ENCODE measurements at regions not wholly inside any gene's neighbourhood (a gene's known extent, or its start where the extent isn't known, plus 50 kb on each side); places are given as distances from the start of the nearest gene placed in this dataset.
"Not testable (repeated sequence)": the region's sequence is repeated elsewhere in the genome, so short reads cannot be mapped to it uniquely, and the experiment has no call there.

- no peak overlapping the region for H3K4me3 ChIP-seq (ENCODE audit: low read depth, low read length)
- TF ChIP-seq CTCF (conservative IDR thresholded peaks at IDR 0.05; ENCODE audit: low read depth, low read length) = no peak
- no peak for DNase-seq (ENCODE audit: low read depth)
Observed at GRCh38 chr7:118855290-118855689, 630.8 kb downstream of the ANKRD7 start.

GRCh38 chr7:118858651-118859149 is 634.2 kb downstream of the ANKRD7 start:
- TF ChIP-seq CTCF (conservative IDR thresholded peaks at IDR 0.05; ENCODE audit: low read depth, low read length) = no peak
- H3K4me3 ChIP-seq (ENCODE audit: low read depth, low read length) = no peak overlapping the region
- no peak for DNase-seq (ENCODE audit: low read depth)

GRCh38 chr7:118861581-118861980 is 637.1 kb downstream of the ANKRD7 start:
- H3K4me3 ChIP-seq (ENCODE audit: low read depth, low read length) = no peak overlapping the region
- no peak for TF ChIP-seq CTCF (conservative IDR thresholded peaks at IDR 0.05; ENCODE audit: low read depth, low read length)
- no peak for DNase-seq (ENCODE audit: low read depth)

- no peak for TF ChIP-seq CTCF (conservative IDR thresholded peaks at IDR 0.05; ENCODE audit: low read depth, low read length)
- no peak overlapping the region for H3K4me3 ChIP-seq (ENCODE audit: low read depth, low read length)
- no peak for DNase-seq (ENCODE audit: low read depth)
Observed at GRCh38 chr7:118862740-118863139, 638.2 kb downstream of the ANKRD7 start.

GRCh38 chr7:118863966-118864365 is 639.5 kb downstream of the ANKRD7 start:
- no peak for TF ChIP-seq CTCF (conservative IDR thresholded peaks at IDR 0.05; ENCODE audit: low read depth, low read length)
- DNase-seq (ENCODE audit: low read depth) = no peak

GRCh38 chr7:118867860-118868259 is 643.4 kb downstream of the ANKRD7 start:
- no peak for TF ChIP-seq CTCF (conservative IDR thresholded peaks at IDR 0.05; ENCODE audit: low read depth, low read length)
- DNase-seq (ENCODE audit: low read depth) = no peak
- no peak overlapping the region for H3K4me3 ChIP-seq (ENCODE audit: low read depth, low read length)

More at GRCh38 chr7:118863966-118864365, 639.5 kb downstream of the ANKRD7 start:
- no peak overlapping the region for H3K4me3 ChIP-seq (ENCODE audit: low read depth, low read length)

GRCh38 chr7:118869141-118869540 is 644.6 kb downstream of the ANKRD7 start:
- not testable (repeated sequence) for H3K4me3 ChIP-seq (ENCODE audit: low read depth, low read length); DNase-seq (ENCODE audit: low read depth)

Data from choroid plexus epithelial cell (primary cell).